ENCODE measurements at regions not wholly inside any gene's neighbourhood (a gene's known extent, or its start where the extent isn't known, plus 50 kb on each side); places are given as distances from the start of the nearest gene placed in this dataset.

- H3K23ac ChIP-seq (ENCODE audit: low read length), result no peak overlapping the region
- no peak overlapping the region for H2BK15ac ChIP-seq (replicated peaks; ENCODE audit: low read depth)
- peak overlapping the region; percentile 28 for H4K5ac ChIP-seq (ENCODE audit: low read length)
- H3K4ac ChIP-seq (ENCODE audit: low read depth, low read length), result no peak overlapping the region
- no peak for DNase-seq
- WGBS (ENCODE audit: extremely low coverage, insufficient coverage, low lambda C conversion rate), result no CpG with 5 or more reads among the region's 2 CpGs
- H3K79me1 ChIP-seq (ENCODE audit: low read length), result no peaks in the 10 kb centered on the region
- H2AK5ac ChIP-seq (ENCODE audit: low read length), result peak overlapping the region; percentile 84
- peak overlapping the region; percentile 60 for H3K56ac ChIP-seq (ENCODE audit: low read length)
- H3K36me3 ChIP-seq (ENCODE audit: control insufficient read depth, insufficient read depth, low read length), result no peaks in the 10 kb centered on the region
- no peak overlapping the region for H3K18ac ChIP-seq (ENCODE audit: low read length)
- H3K4me3 ChIP-seq (ENCODE audit: low read length), result no peak overlapping the region
- H4K8ac ChIP-seq (ENCODE audit: low read depth, low read length), result no peak overlapping the region
- no peak overlapping the region for H2BK120ac ChIP-seq (ENCODE audit: low read depth, low read length)
- no peak overlapping the region for H3K27ac ChIP-seq (ENCODE audit: low read depth, low read length)
- H3K4me1 ChIP-seq (ENCODE audit: control insufficient read depth, low read depth, low read length), result peaks cover 6% of the 10 kb centered on the region
- H3K79me2 ChIP-seq (ENCODE audit: control insufficient read depth, insufficient read depth, low read length), result no peaks in the 10 kb centered on the region
- H3K4me2 ChIP-seq (ENCODE audit: low read length), result no peak overlapping the region
- H3K9ac ChIP-seq (ENCODE audit: low read length), result no peak overlapping the region
- peak overlapping the region; percentile 79 for H2BK5ac ChIP-seq (ENCODE audit: low read length)
- no peaks in the 10 kb centered on the region for H3K27me3 ChIP-seq (ENCODE audit: insufficient read depth, low read length, poor library complexity)
These were observed 311.5 kb upstream of the PDE4D start for GRCh38 chr5:60205071-60205470.

- Histone ChIP-seq H2BK120ac (ENCODE audit: low read depth, low read length) (no peak overlapping the region), H4K5ac (ENCODE audit: low read length) (no peak overlapping the region), H3K18ac (ENCODE audit: low read length) (no peak overlapping the region), H3K4ac (ENCODE audit: low read depth, low read length) (no peak overlapping the region), H3K23ac (ENCODE audit: low read length) (no peak overlapping the region), H3K4me1 (ENCODE audit: control insufficient read depth, low read depth, low read length) (peaks cover 2% of the 10 kb centered on the region), H3K36me3 (ENCODE audit: control insufficient read depth, insufficient read depth, low read length) (no peaks in the 10 kb centered on the region), H3K27ac (ENCODE audit: low read depth, low read length) (no peak overlapping the region), H3K4me2 (ENCODE audit: low read length) (no peak overlapping the region), H4K8ac (ENCODE audit: low read depth, low read length) (no peak overlapping the region), H3K27me3 (ENCODE audit: insufficient read depth, low read length, poor library complexity) (no peaks in the 10 kb centered on the region), H3K9ac (ENCODE audit: low read length) (no peak overlapping the region), H3K79me1 (ENCODE audit: low read length) (no peaks in the 10 kb centered on the region), H3K4me3 (ENCODE audit: low read length) (no peak overlapping the region), H3K56ac (ENCODE audit: low read length) (no peak overlapping the region), H3K79me2 (ENCODE audit: control insufficient read depth, insufficient read depth, low read length) (no peaks in the 10 kb centered on the region), H2BK5ac (ENCODE audit: low read length) (no peak overlapping the region), H2BK15ac (replicated peaks; ENCODE audit: low read depth) (no peak overlapping the region), H2AK5ac (ENCODE audit: low read length) (no peak overlapping the region)
- peak; percentile 51 for DNase-seq
- WGBS (ENCODE audit: extremely low coverage, insufficient coverage, low lambda C conversion rate), result no CpG with 5 or more reads among the region's 2 CpGs
These were observed 303.0 kb upstream of the PDE4D start for GRCh38 chr5:60196385-60197113.

- H3K4me2 ChIP-seq (ENCODE audit: low read length), result no peak overlapping the region
- H3K4ac ChIP-seq (ENCODE audit: low read depth, low read length), result no peak overlapping the region
- no peak overlapping the region for H2AK5ac ChIP-seq (ENCODE audit: low read length)
- H3K18ac ChIP-seq (ENCODE audit: low read length), result no peak overlapping the region
- H3K36me3 ChIP-seq (ENCODE audit: control insufficient read depth, insufficient read depth, low read length), result no peaks in the 10 kb centered on the region
- H3K27me3 ChIP-seq (ENCODE audit: insufficient read depth, low read length, poor library complexity), result no peaks in the 10 kb centered on the region
- no peak overlapping the region for H4K8ac ChIP-seq (ENCODE audit: low read depth, low read length)
- DNase-seq, result no peak
- no peak overlapping the region for H3K9ac ChIP-seq (ENCODE audit: low read length)
- no peak overlapping the region for H3K23ac ChIP-seq (ENCODE audit: low read length)
- H3K27ac ChIP-seq (ENCODE audit: low read depth, low read length), result no peak overlapping the region
- no CpG with 5 or more reads among the region's 6 CpGs for WGBS (ENCODE audit: extremely low coverage, insufficient coverage, low lambda C conversion rate)
- no peak overlapping the region for H2BK120ac ChIP-seq (ENCODE audit: low read depth, low read length)
- H4K5ac ChIP-seq (ENCODE audit: low read length), result no peak overlapping the region
- H3K4me3 ChIP-seq (ENCODE audit: low read length), result no peak overlapping the region
- no peak overlapping the region for H2BK15ac ChIP-seq (replicated peaks; ENCODE audit: low read depth)
- no peaks in the 10 kb centered on the region for H3K79me1 ChIP-seq (ENCODE audit: low read length)
- H2BK5ac ChIP-seq (ENCODE audit: low read length), result no peak overlapping the region
- H3K79me2 ChIP-seq (ENCODE audit: control insufficient read depth, insufficient read depth, low read length), result no peaks in the 10 kb centered on the region
- peaks cover 2% of the 10 kb centered on the region for H3K4me1 ChIP-seq (ENCODE audit: control insufficient read depth, low read depth, low read length)
- no peak overlapping the region for H3K56ac ChIP-seq (ENCODE audit: low read length)
These were observed 302.0 kb upstream of the PDE4D start for GRCh38 chr5:60195551-60195950.

- no peak for DNase-seq
- Histone ChIP-seq H3K27ac (ENCODE audit: low read depth, low read length) (no peak overlapping the region), H3K79me1 (ENCODE audit: low read length) (no peaks in the 10 kb centered on the region), H2BK15ac (replicated peaks; ENCODE audit: low read depth) (no peak overlapping the region), H3K4ac (ENCODE audit: low read depth, low read length) (no peak overlapping the region), H3K56ac (ENCODE audit: low read length) (no peak overlapping the region), H3K4me3 (ENCODE audit: low read length) (no peak overlapping the region), H2AK5ac (ENCODE audit: low read length) (no peak overlapping the region), H2BK5ac (ENCODE audit: low read length) (no peak overlapping the region), H3K36me3 (ENCODE audit: control insufficient read depth, insufficient read depth, low read length) (no peaks in the 10 kb centered on the region), H3K27me3 (ENCODE audit: insufficient read depth, low read length, poor library complexity) (no peaks in the 10 kb centered on the region), H4K8ac (ENCODE audit: low read depth, low read length) (no peak overlapping the region), H3K9ac (ENCODE audit: low read length) (no peak overlapping the region), H3K18ac (ENCODE audit: low read length) (no peak overlapping the region), H3K79me2 (ENCODE audit: control insufficient read depth, insufficient read depth, low read length) (no peaks in the 10 kb centered on the region), H4K5ac (ENCODE audit: low read length) (no peak overlapping the region), H3K23ac (ENCODE audit: low read length) (no peak overlapping the region), H3K4me1 (ENCODE audit: control insufficient read depth, low read depth, low read length) (peaks cover 2% of the 10 kb centered on the region), H2BK120ac (ENCODE audit: low read depth, low read length) (no peak overlapping the region), H3K4me2 (ENCODE audit: low read length) (no peak overlapping the region)
- WGBS (ENCODE audit: extremely low coverage, insufficient coverage, low lambda C conversion rate), result no CpG with 5 or more reads among the region's 1 CpG
These were observed 301.6 kb upstream of the PDE4D start for GRCh38 chr5:60195083-60195482.

GRCh38 chr5:60185231-60186099 lies 291.9 kb upstream of the PDE4D start:
- Histone ChIP-seq H4K8ac (ENCODE audit: low read depth, low read length) (no peak overlapping the region), H2AK5ac (ENCODE audit: low read length) (no peak overlapping the region), H2BK5ac (ENCODE audit: low read length) (no peak overlapping the region), H4K5ac (ENCODE audit: low read length) (no peak overlapping the region), H3K27ac (ENCODE audit: low read depth, low read length) (no peak overlapping the region), H3K9ac (ENCODE audit: low read length) (no peak overlapping the region), H3K18ac (ENCODE audit: low read length) (no peak overlapping the region), H3K4me3 (ENCODE audit: low read length) (no peak overlapping the region), H2BK120ac (ENCODE audit: low read depth, low read length) (no peak overlapping the region), H3K4me1 (ENCODE audit: control insufficient read depth, low read depth, low read length) (no peaks in the 10 kb centered on the region), H3K36me3 (ENCODE audit: control insufficient read depth, insufficient read depth, low read length) (no peaks in the 10 kb centered on the region), H3K23ac (ENCODE audit: low read length) (no peak overlapping the region), H3K56ac (ENCODE audit: low read length) (no peak overlapping the region), H3K79me1 (ENCODE audit: low read length) (no peaks in the 10 kb centered on the region), H2BK15ac (replicated peaks; ENCODE audit: low read depth) (no peak overlapping the region), H3K4ac (ENCODE audit: low read depth, low read length) (no peak overlapping the region), H3K79me2 (ENCODE audit: control insufficient read depth, insufficient read depth, low read length) (no peaks in the 10 kb centered on the region), H3K27me3 (ENCODE audit: insufficient read depth, low read length, poor library complexity) (no peaks in the 10 kb centered on the region), H3K4me2 (ENCODE audit: low read length) (no peak overlapping the region)
- WGBS (ENCODE audit: extremely low coverage, insufficient coverage, low lambda C conversion rate), result no CpG with 5 or more reads among the region's 8 CpGs
- no peak for DNase-seq
